ENCODE measurements at regions not wholly inside any gene's neighbourhood (a gene's known extent, or its start where the extent isn't known, plus 50 kb on each side); places are given as distances from the start of the nearest gene placed in this dataset.

DNA sequence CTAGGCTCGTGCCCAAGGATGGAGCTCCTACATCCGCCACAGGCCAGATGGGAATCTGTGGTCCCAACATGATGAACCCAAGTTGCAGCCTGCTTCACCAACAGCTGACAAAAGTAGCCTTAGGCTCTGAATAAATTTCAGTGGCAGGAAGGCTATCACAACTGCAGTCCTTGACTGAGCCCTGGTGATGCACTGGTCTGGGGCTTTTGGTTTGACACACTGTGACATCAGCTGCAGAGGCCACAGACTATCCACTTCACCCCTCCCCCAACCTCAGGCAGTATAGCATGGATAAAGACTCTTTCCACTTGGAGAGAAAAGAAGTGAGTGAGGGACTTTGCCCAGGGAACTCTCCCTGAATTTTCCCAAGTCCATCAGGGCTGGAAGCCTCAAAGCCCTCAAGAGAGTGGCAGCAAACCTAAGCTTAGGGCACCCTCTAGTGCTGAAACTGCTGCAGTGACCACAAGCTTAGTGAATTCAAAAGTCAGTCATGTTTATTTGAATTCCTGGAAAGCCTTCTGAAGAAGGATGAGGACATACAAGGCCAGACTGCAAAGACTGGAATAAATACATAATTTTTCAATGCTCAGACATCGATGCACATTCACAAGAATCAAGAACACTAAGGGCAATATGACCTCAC lies 135.0 kb upstream of the TENT5D start:
- peak in 3 of 7 experiments; percentile 27 to 46 (median 44) for TF ChIP-seq CTCF (IDR thresholded peaks at IDR 0.05)
- no peak for TF ChIP-seq POLR2A (IDR thresholded peaks at IDR 0.05)
- 11 to 69% methylated on average over 1 to 3 of the region's 3 CpGs for WGBS, 2 donors
- H3K36me3 ChIP-seq (replicated peaks in 1 of 2; ENCODE audit: insufficient read depth in 1 of 2, low read depth in 2 of 2) = no peaks in the 10 kb centered on the region
- peak; percentile 4 to 26 (median 14) for DNase-seq
- intact Hi-C loops (cut with DNase I) = no loop called here
- no peaks in the 10 kb centered on the region for H3K4me1 ChIP-seq
- no peak for ATAC-seq
- no peaks in the 10 kb centered on the region for H3K27me3 ChIP-seq
- H3K27ac ChIP-seq = no peak overlapping the region
- no peaks in the 10 kb centered on the region for H3K9me3 ChIP-seq
- H3K4me3 ChIP-seq = no peak overlapping the region

DNA sequence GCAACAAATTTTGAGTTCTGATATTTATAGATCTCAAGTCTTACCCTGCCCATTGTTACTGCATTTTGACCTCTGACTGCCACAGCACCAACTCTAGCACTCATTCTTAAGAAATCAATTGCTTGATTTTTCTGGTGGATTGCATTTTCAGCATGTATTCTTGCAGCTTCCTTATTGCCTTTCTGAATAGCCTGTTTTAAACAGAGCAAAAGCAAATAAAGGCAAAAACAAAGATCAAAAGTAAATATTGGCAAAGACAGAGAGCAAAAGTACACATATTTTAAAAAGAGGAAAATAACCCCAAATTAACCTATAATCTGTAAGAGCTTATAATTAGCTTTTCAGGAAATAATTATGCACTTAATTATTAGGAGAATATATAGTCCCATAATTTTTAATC lies 129.4 kb upstream of the TENT5D start:
- no peaks in the 10 kb centered on the region for H3K4me1 ChIP-seq
- H3K27ac ChIP-seq = no peak overlapping the region
- TF ChIP-seq CTCF (IDR thresholded peaks at IDR 0.05) (no peak), POLR2A (IDR thresholded peaks at IDR 0.05) (no peak)
- DNase-seq = no peak
- H3K9me3 ChIP-seq = no peaks in the 10 kb centered on the region
- no peaks in the 10 kb centered on the region for H3K27me3 ChIP-seq
- no peak overlapping the region for H3K4me3 ChIP-seq
- H3K36me3 ChIP-seq (replicated peaks in 1 of 2; ENCODE audit: insufficient read depth in 1 of 2, low read depth in 2 of 2) = no peaks in the 10 kb centered on the region
- no peak for ATAC-seq
- intact Hi-C loops (cut with DNase I) = no loop called here

DNA sequence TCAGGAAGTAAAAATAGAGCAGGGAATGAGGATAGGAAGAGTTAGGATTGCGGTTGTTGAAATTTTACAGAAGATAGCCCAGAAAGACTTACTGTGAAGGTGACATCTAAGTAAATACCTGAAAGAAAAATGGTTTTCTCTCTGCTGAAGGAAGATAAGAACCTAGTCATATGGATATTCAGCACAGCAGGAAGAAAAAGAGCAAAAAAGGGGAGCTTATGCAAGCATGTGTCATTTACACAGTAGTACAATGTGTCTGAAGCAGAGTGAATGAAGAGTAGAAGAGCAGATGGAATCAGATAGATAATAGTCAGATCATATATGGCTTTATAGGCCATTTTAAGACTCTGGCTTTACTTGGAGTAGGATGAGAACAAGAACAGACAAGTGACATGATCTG lies 126.9 kb upstream of the TENT5D start:
- Histone ChIP-seq H3K36me3 (replicated peaks in 1 of 2; ENCODE audit: insufficient read depth in 1 of 2, low read depth in 2 of 2) (no peaks in the 10 kb centered on the region), H3K4me3 (no peak overlapping the region), H3K4me1 (no peaks in the 10 kb centered on the region), H3K27ac (no peak overlapping the region), H3K27me3 (no peaks in the 10 kb centered on the region), H3K9me3 (no peaks in the 10 kb centered on the region)
- DNase-seq (no peak), ATAC-seq (no peak)
- WGBS, 2 donors = 88 to 94% methylated on average over 1 of the region's 1 CpG
- no peak for TF ChIP-seq POLR2A (IDR thresholded peaks at IDR 0.05)
- intact Hi-C loops (cut with DNase I) = no loop called here

DNA sequence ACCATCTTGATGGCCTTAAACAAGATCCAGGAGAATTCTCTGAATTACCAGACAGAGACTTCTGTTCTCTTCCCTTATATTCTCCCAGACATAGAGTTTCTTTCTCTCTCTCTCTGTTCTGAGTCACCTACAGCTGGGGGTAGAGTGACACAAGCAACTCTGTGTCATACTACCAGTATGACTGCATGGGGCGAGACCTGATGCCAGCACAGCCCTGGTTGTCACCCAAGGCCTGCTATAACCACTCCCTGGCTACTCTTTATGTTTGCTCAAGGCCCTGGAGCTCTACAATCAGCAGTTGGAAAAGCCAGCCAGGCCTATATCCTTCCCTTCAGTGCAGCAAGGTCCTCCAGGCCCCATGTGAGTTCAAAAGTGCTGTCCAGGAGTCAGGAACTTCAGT lies 114.2 kb upstream of the TENT5D start:
- Histone ChIP-seq H3K36me3 (replicated peaks in 1 of 2; ENCODE audit: insufficient read depth in 1 of 2, low read depth in 2 of 2) (no peaks in the 10 kb centered on the region), H3K4me1 (no peaks in the 10 kb centered on the region), H3K27ac (no peak overlapping the region), H3K4me3 (no peak overlapping the region), H3K27me3 (no peaks in the 10 kb centered on the region), H3K9me3 (no peaks in the 10 kb centered on the region)
- DNase-seq (no peak), ATAC-seq (no peak)
- TF ChIP-seq POLR2A (IDR thresholded peaks at IDR 0.05) (no peak), CTCF (IDR thresholded peaks at IDR 0.05) (no peak)
- intact Hi-C loops (cut with DNase I) = no loop called here
- 57 to 80% methylated on average over 1 of the region's 1 CpG for WGBS, 2 donors

- Histone ChIP-seq H3K27ac (no peak overlapping the region), H3K36me3 (replicated peaks in 1 of 2; ENCODE audit: insufficient read depth in 1 of 2, low read depth in 2 of 2) (no peaks in the 10 kb centered on the region), H3K4me1 (no peaks in the 10 kb centered on the region), H3K4me3 (no peak overlapping the region), H3K9me3 (no peaks in the 10 kb centered on the region), H3K27me3 (no peaks in the 10 kb centered on the region)
- 39 to 67% methylated on average over 3 of the region's 3 CpGs for WGBS, 2 donors
- TF ChIP-seq POLR2A (IDR thresholded peaks at IDR 0.05) (no peak), CTCF (IDR thresholded peaks at IDR 0.05) (no peak)
- no peak for ATAC-seq
- intact Hi-C loops (cut with DNase I) = no loop called here
- no peak for DNase-seq
Observed at GRCh38 chrX:80312448-80312847, 107.8 kb upstream of the TENT5D start.
